22Rv1 (cell line): ENCODE measurements at regions not wholly inside any gene's neighbourhood (a gene's known extent, or its start where the extent isn't known, plus 50 kb on each side); places are given as distances from the start of the nearest gene placed in this dataset.

Experiments used
- ZFX ChIP-seq: fragments of 450-650 bp; IDR thresholded peaks from 2 replicates; pipeline ENCODE4 v1.6.1; 2017; ENCODE audit warnings: antibody characterized with exemption, borderline replicate concordance
- TF ChIP-seq, protein P1 (sequence below): fragments of 450-650 bp; IDR thresholded peaks from 2 replicates; pipeline ENCODE4 v1.5.1; 2017; ENCODE audit warnings: mild to moderate bottlenecking

DNA sequence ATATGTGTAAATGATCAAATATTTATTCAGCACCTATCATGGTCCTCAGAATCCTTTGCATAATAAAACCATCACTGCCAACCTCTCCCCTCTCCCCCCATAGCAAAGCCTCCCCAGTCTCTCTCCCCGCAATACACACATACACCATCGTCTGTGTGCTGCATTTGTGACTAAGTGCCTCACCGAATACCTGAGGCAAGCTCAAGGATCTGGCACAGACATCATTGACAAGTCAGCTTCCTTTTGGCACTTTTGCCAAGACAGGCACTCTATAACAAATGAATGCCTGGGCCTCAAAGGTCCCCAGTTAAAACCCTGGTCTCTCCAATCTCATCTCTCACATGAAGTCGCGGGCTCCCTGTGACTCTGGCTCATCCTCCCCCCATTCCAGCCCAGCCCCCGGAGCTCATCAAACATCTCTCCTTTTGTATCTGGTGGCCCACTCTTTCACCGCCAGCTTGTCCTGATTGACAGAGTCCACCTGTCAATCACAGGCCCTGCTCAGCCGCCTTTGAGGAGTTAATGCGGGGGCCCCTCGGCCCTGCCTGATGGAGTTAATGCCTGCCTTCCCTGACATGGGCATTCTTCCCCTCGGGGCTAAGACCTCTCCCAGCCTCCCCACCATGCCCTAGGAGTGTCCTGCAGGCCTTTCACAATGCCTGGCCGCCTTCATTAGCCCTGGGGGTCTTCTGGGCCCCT is 135.8 kb upstream of the ATP6AP2 start:
- TF ChIP-seq, protein P1, sequence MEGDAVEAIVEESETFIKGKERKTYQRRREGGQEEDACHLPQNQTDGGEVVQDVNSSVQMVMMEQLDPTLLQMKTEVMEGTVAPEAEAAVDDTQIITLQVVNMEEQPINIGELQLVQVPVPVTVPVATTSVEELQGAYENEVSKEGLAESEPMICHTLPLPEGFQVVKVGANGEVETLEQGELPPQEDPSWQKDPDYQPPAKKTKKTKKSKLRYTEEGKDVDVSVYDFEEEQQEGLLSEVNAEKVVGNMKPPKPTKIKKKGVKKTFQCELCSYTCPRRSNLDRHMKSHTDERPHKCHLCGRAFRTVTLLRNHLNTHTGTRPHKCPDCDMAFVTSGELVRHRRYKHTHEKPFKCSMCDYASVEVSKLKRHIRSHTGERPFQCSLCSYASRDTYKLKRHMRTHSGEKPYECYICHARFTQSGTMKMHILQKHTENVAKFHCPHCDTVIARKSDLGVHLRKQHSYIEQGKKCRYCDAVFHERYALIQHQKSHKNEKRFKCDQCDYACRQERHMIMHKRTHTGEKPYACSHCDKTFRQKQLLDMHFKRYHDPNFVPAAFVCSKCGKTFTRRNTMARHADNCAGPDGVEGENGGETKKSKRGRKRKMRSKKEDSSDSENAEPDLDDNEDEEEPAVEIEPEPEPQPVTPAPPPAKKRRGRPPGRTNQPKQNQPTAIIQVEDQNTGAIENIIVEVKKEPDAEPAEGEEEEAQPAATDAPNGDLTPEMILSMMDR: no peak
- TF ChIP-seq ZFX: no peak
